Gastrocnemius medialis (tissue), 4 donors: ENCODE measurements at regions not wholly inside any gene's neighbourhood (a gene's known extent, or its start where the extent isn't known, plus 50 kb on each side); places are given as distances from the start of the nearest gene placed in this dataset.

ENCODE experiments used
- ATAC-seq, 2 donors: fragments of 150-250 bp; one replicate each; pipeline ENCODE4 v1.9.1; 2016
- DNase-seq, 2 donors: peaks; one replicate each; pipeline ENCODE4 v3.0.0-alpha.2; 2019
- H3K27ac ChIP-seq, 4 donors: fragments of 200-600 bp; sonication (generic); 1 replicate in 1 of 4; 2 replicates in 3 of 4; pipeline ENCODE4 v1.5.1; 2016 to 2018; ENCODE audit warnings: mild to moderate bottlenecking in 2 of 4, moderate library complexity in 1 of 4
- H3K27me3 ChIP-seq, 3 donors: fragments of 200-600 bp; sonication (generic) in 2 of 3; 1 replicate in 1 of 3; 2 replicates in 2 of 3; pipeline versions ENCODE4 v1.5.1 to v1.6.0; 2016 to 2019; ENCODE audit warnings: mild to moderate bottlenecking in 1 of 3, moderate library complexity in 1 of 3
- H3K36me3 ChIP-seq, 2 donors: fragments of 200-600 bp; sonication (generic) in 1 of 2; one replicate each; pipeline ENCODE4 v1.5.1; 2017 to 2018
- H3K4me1 ChIP-seq, 2 donors: fragments of 200-600 bp; sonication (generic) in 1 of 2; one replicate each; pipeline ENCODE4 v1.5.1; 2016 to 2017; ENCODE audit warnings: mild to moderate bottlenecking in 2 of 2
- H3K4me3 ChIP-seq, 4 donors: fragments of 200-600 bp; sonication (generic) in 3 of 4; 1 replicate in 1 of 4; 2 replicates in 3 of 4; pipeline ENCODE4 v1.5.1; 2016 to 2019; ENCODE audit warnings: mild to moderate bottlenecking in 2 of 4
- H3K9me3 ChIP-seq, 3 donors: fragments of 200-600 bp; sonication (generic) in 2 of 3; 1 replicate in 1 of 3; 2 replicates in 2 of 3; pipeline ENCODE4 v1.5.1; 2016 to 2019
- CTCF ChIP-seq, 5 experiments: fragments of 450-650 bp in 3 of 5; fragments of 200-600 bp in 2 of 5; sonication (generic) in 2 of 5; IDR thresholded peaks in 4 of 5; conservative IDR thresholded peaks in 1 of 5; 1 replicate in 4 of 5; 2 replicates in 1 of 5; pipeline ENCODE4 v1.5.1; 2016 to 2019; ENCODE audit warnings: antibody characterized with exemption in 5 of 5, mild to moderate bottlenecking in 3 of 5, moderate library complexity in 3 of 5
- POLR2A ChIP-seq, 2 donors: fragments of 450-650 bp; IDR thresholded peaks; one replicate each; pipeline ENCODE4 v1.6.1; 2017; ENCODE audit warnings: antibody characterized with exemption in 2 of 2, mild to moderate bottlenecking in 2 of 2, moderate library complexity in 2 of 2
- in situ Hi-C, 4 donors: fragments of 200-750 bp; cut with MboI; loops; one replicate each; pipeline versions ENCODE4 v1.15.0 to v1.8.0; 2017; ENCODE audit warnings: low sequenced_read_pairs in 4 of 4
- intact Hi-C: fragments of 100-400 bp; cut with DNase I; formaldehyde crosslinking; loops from one replicate; pipeline ENCODE4 v1.15.1; 2023; ENCODE audit warnings: low total_unique reads

GRCh38 chr12:34303091-34303870, 281.0 kb downstream of the ALG10 start:
- Histone ChIP-seq H3K27ac (no peak overlapping the region), H3K27me3 (no peaks in the 10 kb centered on the region), H3K4me3 (no peak overlapping the region), H3K9me3 (no peaks in the 10 kb centered on the region), H3K36me3 (no peaks in the 10 kb centered on the region), H3K4me1 (no peaks in the 10 kb centered on the region)
- DNase-seq = no peak
- ATAC-seq = no peak
- in situ Hi-C loops (loop anchor here in 1 of 4 donors (25.0 kb wide), 1 partner anchor 91 kb away; no protein-coding TSS in a partner anchor), intact Hi-C loops (no loop called here)
- TF ChIP-seq CTCF (IDR thresholded peaks at IDR 0.05 in 4 of 5, conservative IDR thresholded peaks at IDR 0.05 in 1 of 5) (no peak), POLR2A (IDR thresholded peaks at IDR 0.05) (no peak)

- no peak for TF ChIP-seq POLR2A (IDR thresholded peaks at IDR 0.05)
- TF ChIP-seq CTCF (IDR thresholded peaks at IDR 0.05 in 4 of 5, conservative IDR thresholded peaks at IDR 0.05 in 1 of 5) = no peak
- in situ Hi-C loops = loop anchor here in 1 of 4 donors (25.0 kb wide), 1 partner anchor 92 kb away; no protein-coding TSS in a partner anchor
- DNase-seq (no peak), ATAC-seq (no peak)
- H3K36me3 ChIP-seq = no peaks in the 10 kb centered on the region
- no peak overlapping the region for H3K4me3 ChIP-seq
- no peaks in the 10 kb centered on the region for H3K9me3 ChIP-seq
- no peaks in the 10 kb centered on the region for H3K4me1 ChIP-seq
- intact Hi-C loops = no loop called here
- H3K27ac ChIP-seq = no peak overlapping the region
- no peaks in the 10 kb centered on the region for H3K27me3 ChIP-seq
These were observed 281.7 kb downstream of the ALG10 start for GRCh38 chr12:34304001-34304400.

- Histone ChIP-seq H3K4me3 (no peak overlapping the region), H3K27ac (no peak overlapping the region), H3K27me3 (no peaks in the 10 kb centered on the region), H3K4me1 (no peaks in the 10 kb centered on the region), H3K9me3 (no peaks in the 10 kb centered on the region), H3K36me3 (no peaks in the 10 kb centered on the region)
- intact Hi-C loops (no loop called here), in situ Hi-C loops (loop anchor here in 1 of 4 donors (25.0 kb wide), 1 partner anchor 92 kb away; no protein-coding TSS in a partner anchor)
- no peak for ATAC-seq
- TF ChIP-seq POLR2A (IDR thresholded peaks at IDR 0.05) = no peak
- TF ChIP-seq CTCF (IDR thresholded peaks at IDR 0.05 in 4 of 5, conservative IDR thresholded peaks at IDR 0.05 in 1 of 5) = no peak
- DNase-seq = no peak
These were observed 282.2 kb downstream of the ALG10 start for GRCh38 chr12:34304546-34304945.

DNA sequence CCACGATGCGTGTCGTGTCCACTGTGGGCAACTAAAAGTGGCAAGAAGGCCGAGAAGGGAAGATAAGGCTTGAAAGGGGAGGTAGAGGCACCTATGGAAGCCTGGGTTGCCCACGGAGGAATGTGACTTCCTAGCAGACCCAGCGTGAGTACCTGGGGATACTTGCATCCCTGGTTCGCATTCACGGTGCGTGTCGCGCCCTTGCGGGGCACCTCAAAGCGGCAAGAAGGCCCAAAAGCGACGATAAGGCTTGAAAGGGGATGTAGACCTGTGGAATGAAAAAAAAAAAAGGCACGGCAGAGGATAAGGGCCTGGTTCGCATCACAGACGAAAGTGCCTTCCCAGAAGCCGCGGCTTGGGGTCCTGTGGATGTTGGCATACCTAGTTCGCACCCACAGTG, 282.9 kb downstream of the ALG10 start:
- no peaks in the 10 kb centered on the region for H3K9me3 ChIP-seq
- H3K4me3 ChIP-seq = no peak overlapping the region
- no peaks in the 10 kb centered on the region for H3K27me3 ChIP-seq
- DNase-seq (no peak), ATAC-seq (no peak)
- no peak for TF ChIP-seq CTCF (IDR thresholded peaks at IDR 0.05 in 4 of 5, conservative IDR thresholded peaks at IDR 0.05 in 1 of 5)
- no peak overlapping the region for H3K27ac ChIP-seq
- intact Hi-C loops = no loop called here
- no peaks in the 10 kb centered on the region for H3K36me3 ChIP-seq
- in situ Hi-C loops = loop anchor here in 1 of 4 donors (25.0 kb wide), 1 partner anchor 93 kb away; no protein-coding TSS in a partner anchor
- H3K4me1 ChIP-seq = no peaks in the 10 kb centered on the region
